HCT116 (cell line): ENCODE measurements at regions not wholly inside any gene's neighbourhood (a gene's known extent, or its start where the extent isn't known, plus 50 kb on each side); places are given as distances from the start of the nearest gene placed in this dataset.

Source experiments
- ATAC-seq: fragments of 200-7000 bp; cut with Tn5 transposase; 2 replicates; pipeline ENCODE4 v1.9.1; 2020; ENCODE audit warnings: mild to moderate bottlenecking, moderate library complexity
- BruUV-seq: library from RNA; stranded (reverse); fragments of 400-500 nt; replicated peaks from 2 replicates; lab custom pipeline; 2021; lab: Mats Ljungman, UMichigan
- CTCF ChIA-PET: fragments of 300-600 bp; sonication (Branson Sonifier 250); formaldehyde crosslinking; loops from one replicate; lab custom pipeline; 2021; ENCODE audit warnings: antibody characterized with exemption; lab: Charles Lee
- POLR2A ChIA-PET: fragments of 300-600, 350-600 bp; sonication (Branson Sonifier 250); formaldehyde crosslinking; loops from one replicate; lab custom pipeline; 2021; ENCODE audit warnings: antibody characterized with exemption; lab: Charles Lee
- RAD21 ChIA-PET, 2 experiments: fragments of 300-600 bp; sonication (Branson Sonifier 250); formaldehyde crosslinking; loops; one replicate each; lab custom pipeline; 2023; ENCODE audit warnings: low total read pairs in 2 of 2; ENCODE audit not compliant: uncharacterized antibody in 2 of 2, unreplicated experiment in 2 of 2, low non-redundant PET in 1 of 2; lab: Charles Lee
- DNase-seq: peaks from one replicate; pipeline ENCODE4 v3.0.0-alpha.2; 2010; ENCODE audit warnings: low read depth, low spot score
- H2AFZ ChIP-seq: fragments of 200-600 bp; shearing (Covaris generic), sonication (generic); 2 replicates; pipeline ENCODE4 v1.6.1; 2017; ENCODE audit warnings: low read depth, mixed run types, mixed read lengths, antibody characterized with exemption, low read length; ENCODE audit not compliant: poor library complexity, severe bottlenecking
- H3K27ac ChIP-seq: 2 replicates; pipeline ENCODE4 v1.5.1; 2012; ENCODE audit warnings: low read depth, low read length
- H3K27me3 ChIP-seq: fragments of 200-600 bp; sonication (generic); 2 replicates; pipeline ENCODE4 v1.6.1; 2016; ENCODE audit warnings: mixed run types, low read length, mixed read lengths; ENCODE audit not compliant: insufficient read depth
- H3K36me3 ChIP-seq, 2 experiments: fragments of 200-500 bp in 1 of 2; fragments of 200-600 bp in 1 of 2; sonication (Bioruptor generic) in 1 of 2; sonication (generic) in 1 of 2; 2 replicates each; pipeline versions ENCODE4 v1.5.1 to v1.6.1; 2014 to 2016; ENCODE audit warnings: low read length in 2 of 2, inconsistent platforms in 1 of 2, mixed read lengths in 1 of 2, mixed run types in 1 of 2; ENCODE audit not compliant: insufficient read depth in 2 of 2, control insufficient read depth in 1 of 2
- H3K4me1 ChIP-seq, 2 experiments: fragments of 200-600 bp in 1 of 2; sonication (generic) in 1 of 2; 2 replicates each; pipeline versions ENCODE4 v1.5.1 to v1.6.1; 2012 to 2017; ENCODE audit warnings: low read length in 2 of 2, inconsistent platforms in 1 of 2, mild to moderate bottlenecking in 1 of 2, mixed read lengths in 1 of 2, mixed run types in 1 of 2, moderate library complexity in 1 of 2; ENCODE audit not compliant: insufficient read depth in 2 of 2, control insufficient read depth in 1 of 2
- H3K4me2 ChIP-seq: fragments of 200-600 bp; sonication (generic); 2 replicates; pipeline ENCODE4 v1.6.1; 2017; ENCODE audit warnings: mixed run types, low read length, mixed read lengths
- H3K4me3 ChIP-seq, 2 experiments: fragments of 200-600 bp in 1 of 2; sonication (generic) in 1 of 2; replicated peaks in 1 of 2; 2 replicates each; pipeline ENCODE4 v1.5.1; 2011 to 2016; ENCODE audit warnings: low read length in 2 of 2, control low read depth in 1 of 2, low read depth in 1 of 2, mild to moderate bottlenecking in 1 of 2, mixed read lengths in 1 of 2, mixed run types in 1 of 2
- H3K79me2 ChIP-seq: fragments of 200-600 bp; sonication (generic); 2 replicates; pipeline ENCODE4 v1.6.1; 2017; ENCODE audit warnings: mild to moderate bottlenecking, mixed run types, low read length, moderate library complexity, mixed read lengths; ENCODE audit not compliant: insufficient read depth
- H3K9ac ChIP-seq: fragments of 200-600 bp; sonication (generic); 2 replicates; pipeline ENCODE4 v1.6.1; 2016; ENCODE audit warnings: low read length, mixed read lengths
- H3K9me2 ChIP-seq: fragments of 200-600 bp; sonication (generic), shearing (Covaris generic); 2 replicates; pipeline ENCODE4 v1.6.1; 2017; ENCODE audit warnings: mixed run types, mild to moderate bottlenecking, moderate library complexity; ENCODE audit not compliant: insufficient read depth
- H3K9me3 ChIP-seq, 2 experiments: fragments of 200-500 bp in 1 of 2; fragments of 200-600 bp in 1 of 2; sonication (Bioruptor generic) in 1 of 2; sonication (generic) in 1 of 2; 2 replicates each; pipeline ENCODE4 v1.6.1; 2014 to 2017; ENCODE audit warnings: low read length in 2 of 2, mixed read lengths in 2 of 2, inconsistent platforms in 1 of 2, low read depth in 1 of 2, mild to moderate bottlenecking in 1 of 2, mixed run types in 1 of 2, moderate library complexity in 1 of 2; ENCODE audit not compliant: control insufficient read depth in 1 of 2, insufficient read depth in 1 of 2
- H4K20me1 ChIP-seq: fragments of 200-600 bp; sonication (generic), shearing (Covaris generic); 2 replicates; pipeline ENCODE4 v1.6.1; 2017; ENCODE audit warnings: mixed run types, mild to moderate bottlenecking, moderate library complexity; ENCODE audit not compliant: insufficient read depth
- CBX3 ChIP-seq: IDR thresholded peaks from 2 replicates; pipeline ENCODE4 v1.6.1; 2012; ENCODE audit warnings: low read depth
- CTCF ChIP-seq, 3 experiments: fragments of 200-600 bp in 1 of 3; sonication (generic) in 1 of 3; IDR thresholded peaks in 2 of 3; conservative IDR thresholded peaks in 1 of 3; 2 replicates each; pipeline ENCODE4 v1.5.1; 2012 to 2017; ENCODE audit warnings: low read depth in 2 of 3, low read length in 2 of 3, antibody characterized with exemption in 1 of 3, borderline replicate concordance in 1 of 3, control low read depth in 1 of 3, mild to moderate bottlenecking in 1 of 3, mixed read lengths in 1 of 3, mixed run types in 1 of 3, moderate library complexity in 1 of 3; ENCODE audit not compliant: insufficient read depth in 1 of 3
- EGR1 ChIP-seq: IDR thresholded peaks from 2 replicates; pipeline ENCODE4 v1.6.1; 2012; ENCODE audit warnings: low read depth
- EZH2 ChIP-seq: fragments of 200-600 bp; sonication (generic); IDR thresholded peaks from 2 replicates; pipeline ENCODE4 v1.6.1; 2017; ENCODE audit warnings: antibody characterized with exemption, mixed run types
- EZH2phosphoT487 ChIP-seq: fragments of 200-600 bp; IDR thresholded peaks from 2 replicates; pipeline ENCODE4 v1.6.1; 2018; ENCODE audit warnings: antibody characterized with exemption, borderline replicate concordance
- JUND ChIP-seq: IDR thresholded peaks from 2 replicates; pipeline ENCODE4 v1.6.1; 2012
- POLR2A ChIP-seq: IDR thresholded peaks from 2 replicates; pipeline ENCODE4 v1.7.0; 2011; ENCODE audit warnings: borderline replicate concordance; ENCODE audit not compliant: insufficient read depth, insufficient read length; ENCODE audit errors: extremely low read depth
- POLR2AphosphoS5 ChIP-seq: IDR thresholded peaks from 2 replicates; pipeline ENCODE4 v1.6.1; 2011; ENCODE audit warnings: mild to moderate bottlenecking, low read depth, low read length, moderate library complexity
- REST ChIP-seq: IDR thresholded peaks from 2 replicates; pipeline ENCODE4 v1.6.1; 2012; ENCODE audit warnings: low read depth
- SIN3A ChIP-seq: IDR thresholded peaks from 2 replicates; pipeline ENCODE4 v1.6.1; 2012; ENCODE audit warnings: low read depth
- SP1 ChIP-seq: IDR thresholded peaks from 2 replicates; pipeline ENCODE4 v1.6.1; 2012; ENCODE audit warnings: low read depth
- SRF ChIP-seq: IDR thresholded peaks from 2 replicates; pipeline ENCODE4 v1.6.1; 2012; ENCODE audit warnings: low read depth
- ZFX ChIP-seq: fragments of 450-650 bp; IDR thresholded peaks from 2 replicates; pipeline ENCODE4 v1.6.1; 2017
- intact Hi-C: fragments of 100-400 bp; cut with micrococcal nuclease; formaldehyde crosslinking; loops from 2 replicates; pipeline ENCODE4 v1.10.0; 2022

DNA sequence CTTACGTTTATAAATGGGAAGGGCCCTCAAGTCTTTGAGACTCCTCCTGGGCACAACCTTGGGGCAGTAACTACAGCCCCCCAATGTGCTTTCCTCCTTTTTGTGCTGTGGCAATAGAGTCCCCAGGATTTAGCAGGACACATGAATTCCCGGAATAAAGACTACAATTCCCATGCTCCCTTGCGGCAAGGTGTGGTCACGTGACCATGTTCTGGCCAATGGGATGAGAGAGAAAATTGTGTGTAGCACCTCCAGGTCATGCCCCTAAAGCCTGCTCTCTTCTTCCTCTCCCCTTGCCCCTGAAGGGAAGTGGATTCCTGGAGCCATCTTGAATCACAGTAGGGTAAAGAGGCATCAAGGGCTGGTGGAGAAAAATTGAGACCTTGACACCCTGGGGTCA lies 295.1 kb upstream of the SFSWAP start:
- no peak for TF ChIP-seq JUND
- TF ChIP-seq EZH2phosphoT487 = no peak
- no peak for TF ChIP-seq REST
- peak; percentile 57 for TF ChIP-seq SP1
- no peak for TF ChIP-seq EGR1
- TF ChIP-seq SRF = no peak
- TF ChIP-seq ZFX = no peak
- no peak for TF ChIP-seq POLR2AphosphoS5
- TF ChIP-seq, all 23 proteins: peak for 1
- no peaks in the 10 kb centered on the region for H3K4me1 ChIP-seq
- no peaks in the 10 kb centered on the region for H3K79me2 ChIP-seq
- H3K27me3 ChIP-seq = 0 out of 2 replicates have a peak, but pooled peaks cover 5% of the 10 kb centered on the region
- no peaks in the 10 kb centered on the region for H4K20me1 ChIP-seq
- no TSS peak for BruUV-seq
- POLR2A ChIA-PET = no interaction called here
- RAD21 ChIA-PET = no interaction called here
- H2AFZ ChIP-seq = no peak overlapping the region
- H3K36me3 ChIP-seq = no peaks in the 10 kb centered on the region
- peak; percentile 44 for DNase-seq
- H3K4me3 ChIP-seq = no peak overlapping the region
- no peaks in the 10 kb centered on the region for H3K9me2 ChIP-seq
- no peak overlapping the region for H3K27ac ChIP-seq
- CTCF ChIA-PET = no interaction called here
- H3K4me2 ChIP-seq = no peak overlapping the region
- no peak overlapping the region for H3K9ac ChIP-seq
- peak; percentile 76 for ATAC-seq
- no peaks in the 10 kb centered on the region for H3K9me3 ChIP-seq
- intact Hi-C loops = no loop called here

GRCh38 chr12:131418121-131418520 lies 292.8 kb upstream of the SFSWAP start:
- Histone ChIP-seq H3K9me3 (no peaks in the 10 kb centered on the region), H3K36me3 (no peaks in the 10 kb centered on the region), H3K27ac (no peak overlapping the region), H3K4me3 (no peak overlapping the region), H3K79me2 (no peaks in the 10 kb centered on the region), H4K20me1 (no peaks in the 10 kb centered on the region), H3K4me1 (no peaks in the 10 kb centered on the region), H3K9ac (no peak overlapping the region), H3K4me2 (no peak overlapping the region), H2AFZ (no peak overlapping the region), H3K9me2 (no peaks in the 10 kb centered on the region), H3K27me3 (0 out of 2 replicates have a peak, but pooled peaks cover 9% of the 10 kb centered on the region)
- intact Hi-C loops = no loop called here
- ChIA-PET POLR2A (no interaction called here), CTCF (no interaction called here), RAD21 (no interaction called here)
- no TSS peak for BruUV-seq
- DNase-seq = no peak
- ATAC-seq = no peak
- TF ChIP-seq CTCF (IDR thresholded peaks at IDR 0.05 in 2 of 3, conservative IDR thresholded peaks at IDR 0.05 in 1 of 3; ENCODE audit: borderline replicate concordance in 1 of 3, insufficient read depth in 1 of 3, low read depth in 2 of 3, low read length in 2 of 3) = no peak
- TF ChIP-seq EZH2 = no peak
- no peak for TF ChIP-seq SIN3A
- TF ChIP-seq CBX3 = no peak
- no peak for TF ChIP-seq POLR2A
- no peak for TF ChIP-seq REST
